ENCODE measurements at regions not wholly inside any gene's neighbourhood (a gene's known extent, or its start where the extent isn't known, plus 50 kb on each side); places are given as distances from the start of the nearest gene placed in this dataset.

GRCh38 chr12:46604684-46605083 is 221.1 kb downstream of the SLC38A4 start:
- 72% methylated on average over 3 of the region's 4 CpGs; no CpG with 5 or more reads in 1 of the 2 experiments for WGBS, 2 experiments (ENCODE audit: extremely low coverage in 2 of 2, insufficient read length in 1 of 2)
- H4K8ac ChIP-seq (ENCODE audit: low read depth in 2 of 2, low read length in 2 of 2), result no peak overlapping the region
- no peak overlapping the region for H2AK5ac ChIP-seq (ENCODE audit: low read depth, low read length)
- no peak overlapping the region for H3K4me2 ChIP-seq (ENCODE audit: low read depth, low read length)
- H3K9me1 ChIP-seq (ENCODE audit: insufficient read depth, low read length), result peaks cover 4% of the 10 kb centered on the region; the same call in 1 of the 2 replicates
- H4K20me1 ChIP-seq (ENCODE audit: insufficient read depth, low read length), result no peaks in the 10 kb centered on the region
- no peaks in the 10 kb centered on the region for H3K36me3 ChIP-seq (ENCODE audit: control insufficient read depth, insufficient read depth, low read length)
- intact Hi-C loops (cut with micrococcal nuclease), result no loop called here
- DNase-seq (no peak), ATAC-seq (ENCODE audit: low read depth) (no peak)
- no TSS peak for BruUV-seq (replicated peaks)
- peaks cover 9% of the 10 kb centered on the region for H3K4me1 ChIP-seq (ENCODE audit: control insufficient read depth, insufficient read depth, low read length)
- no peak overlapping the region for H3K14ac ChIP-seq (replicated peaks; ENCODE audit: low read depth, low read length)
- no peak overlapping the region for H2AK9ac ChIP-seq (replicated peaks; ENCODE audit: low read depth, low read length, poor library complexity)
- dilution Hi-C loops (cut with HindIII; ENCODE audit: low sequenced_read_pairs, unreplicated experiment), result no loop called here
- ChIA-PET POLR2A (ENCODE audit: unreplicated experiment) (no interaction called here), CTCF (no interaction called here)
- no peaks in the 10 kb centered on the region for H3K27me3 ChIP-seq (ENCODE audit: control insufficient read depth, insufficient read depth, low read length)
- no peak overlapping the region for H3K56ac ChIP-seq (ENCODE audit: extremely low read depth, insufficient read depth, low read length)
- H3K79me1 ChIP-seq (ENCODE audit: low read depth in 1 of 2, low read length in 2 of 2), result no peaks in the 10 kb centered on the region; a peak in 1 of 4 replicates
- no peak overlapping the region for H3K18ac ChIP-seq (ENCODE audit: low read depth, low read length)
- H3K9ac ChIP-seq (ENCODE audit: low read depth, low read length), result no peak overlapping the region
- in situ Hi-C loops (cut with MboI; ENCODE audit: low sequenced_read_pairs), result no loop called here
- TF ChIP-seq RCOR1 (IDR thresholded peaks at IDR 0.05; ENCODE audit: insufficient replicate concordance, low read length) (no peak), CHD1 (IDR thresholded peaks at IDR 0.05; ENCODE audit: low read depth, low read length) (no peak), MXI1 (IDR thresholded peaks at IDR 0.05; ENCODE audit: borderline replicate concordance, low read depth, low read length) (no peak), MAFK (IDR thresholded peaks at IDR 0.05; ENCODE audit: low read depth, low read length) (no peak)
- H3K4ac ChIP-seq (ENCODE audit: low read depth, low read length), result no peak overlapping the region
- no peak overlapping the region for H2BK20ac ChIP-seq (ENCODE audit: low read depth, low read length)
- H2BK15ac ChIP-seq (ENCODE audit: low read depth, low read length), result no peak overlapping the region
- no peak overlapping the region for H2BK5ac ChIP-seq (ENCODE audit: low read depth, low read length, poor library complexity, severe bottlenecking)
- H3K23ac ChIP-seq (ENCODE audit: low read depth, low read length), result no peak overlapping the region
- 0 out of 2 replicates have a peak, but pooled peaks cover 2% of the 10 kb centered on the region for H3K9me3 ChIP-seq (ENCODE audit: control insufficient read depth, insufficient read depth, low read length)
- no peak overlapping the region for H3K4me3 ChIP-seq (ENCODE audit: insufficient read depth, low read depth, low read length)
- no peak overlapping the region for H2BK120ac ChIP-seq (ENCODE audit: low read depth, low read length)
- no peak overlapping the region for H3K27ac ChIP-seq (ENCODE audit: insufficient read depth, low read length)
- no peak overlapping the region for H2AFZ ChIP-seq (replicated peaks; ENCODE audit: low read length, poor library complexity)
- H4K91ac ChIP-seq (ENCODE audit: insufficient read depth, low read depth, low read length), result no peak overlapping the region
- H4K5ac ChIP-seq (ENCODE audit: low read depth, low read length), result no peak overlapping the region

All from IMR-90 (cell line).